ENCODE measurements at regions not wholly inside any gene's neighbourhood (a gene's known extent, or its start where the extent isn't known, plus 50 kb on each side); places are given as distances from the start of the nearest gene placed in this dataset.

DNA sequence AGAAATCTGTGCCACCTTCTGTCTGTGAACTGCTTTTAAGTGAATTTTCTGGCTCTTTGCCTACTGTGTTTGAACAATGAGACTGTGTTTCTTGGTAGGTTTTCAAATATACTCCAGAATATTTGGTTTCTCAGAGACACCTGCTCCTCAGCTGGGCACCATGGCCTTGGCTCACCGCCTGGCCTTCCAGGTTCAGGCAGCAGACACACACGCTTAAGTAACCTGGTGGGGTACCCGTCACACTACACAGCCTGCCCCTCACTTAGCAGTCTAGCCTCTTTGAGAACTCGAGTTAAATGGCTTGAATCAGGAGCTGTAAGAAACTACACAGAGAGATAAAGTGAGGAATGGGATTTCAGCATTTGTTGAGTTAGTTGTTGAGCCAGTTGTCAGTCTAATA lies 530.5 kb downstream of the MTRR start:
- no peak for DNase-seq

DNA sequence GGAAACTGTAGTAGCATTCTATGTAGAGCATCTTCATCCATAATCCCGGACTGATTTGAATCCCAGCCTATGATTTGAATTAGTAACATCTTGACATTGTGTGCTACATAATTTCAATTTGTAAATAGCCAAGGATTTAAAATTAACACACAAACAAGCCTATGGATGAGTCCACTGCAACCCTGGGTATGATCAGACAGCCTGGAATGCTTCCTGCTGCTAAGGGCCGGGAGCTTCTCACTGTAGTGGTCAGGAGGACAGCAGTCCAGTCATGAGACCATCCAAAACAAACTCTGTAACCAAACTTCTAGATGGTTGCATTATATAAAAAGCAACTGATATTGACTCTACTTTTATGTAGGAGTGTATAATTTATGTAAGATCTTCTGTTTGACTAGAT lies 539.3 kb downstream of the MTRR start:
- no peak for DNase-seq

DNA sequence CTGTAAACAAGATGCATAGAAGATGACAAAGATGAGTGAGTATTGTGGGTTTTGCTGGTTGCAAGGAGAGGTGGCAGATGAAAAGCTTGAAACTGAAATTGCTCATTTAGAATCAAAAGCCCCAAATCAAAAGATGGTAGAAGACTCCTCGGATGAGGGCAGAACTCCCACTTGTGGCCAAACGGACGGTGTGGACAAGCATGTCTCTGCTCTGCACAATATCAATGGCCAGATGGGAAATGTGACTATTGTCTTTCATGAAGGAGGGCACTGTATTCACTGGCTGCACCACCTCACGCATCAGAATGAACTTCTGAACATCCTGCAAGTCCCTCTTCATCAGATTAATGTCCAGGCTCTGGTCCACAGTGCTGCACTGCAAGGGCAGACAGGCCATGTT lies 541.7 kb downstream of the MTRR start:
- no peak for DNase-seq

DNA sequence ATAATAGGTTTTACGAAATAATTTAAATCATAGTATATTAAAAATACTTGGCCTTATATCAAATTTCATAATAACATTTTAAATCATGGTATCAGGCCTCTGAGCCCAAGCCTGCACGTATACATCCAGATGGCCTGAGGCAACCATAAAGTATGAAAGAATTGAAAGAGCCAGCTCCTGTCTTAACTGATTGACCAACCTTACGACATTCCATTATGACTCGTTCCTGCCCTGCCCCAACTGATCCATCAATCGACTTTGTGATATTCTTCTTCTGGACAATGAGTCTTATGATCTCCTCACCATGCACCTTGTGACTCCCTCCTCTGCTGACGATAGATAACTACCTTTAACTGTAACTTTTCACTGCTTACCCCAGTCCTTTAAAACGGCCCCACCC lies 545.0 kb downstream of the MTRR start:
- DNase-seq = no peak

DNA sequence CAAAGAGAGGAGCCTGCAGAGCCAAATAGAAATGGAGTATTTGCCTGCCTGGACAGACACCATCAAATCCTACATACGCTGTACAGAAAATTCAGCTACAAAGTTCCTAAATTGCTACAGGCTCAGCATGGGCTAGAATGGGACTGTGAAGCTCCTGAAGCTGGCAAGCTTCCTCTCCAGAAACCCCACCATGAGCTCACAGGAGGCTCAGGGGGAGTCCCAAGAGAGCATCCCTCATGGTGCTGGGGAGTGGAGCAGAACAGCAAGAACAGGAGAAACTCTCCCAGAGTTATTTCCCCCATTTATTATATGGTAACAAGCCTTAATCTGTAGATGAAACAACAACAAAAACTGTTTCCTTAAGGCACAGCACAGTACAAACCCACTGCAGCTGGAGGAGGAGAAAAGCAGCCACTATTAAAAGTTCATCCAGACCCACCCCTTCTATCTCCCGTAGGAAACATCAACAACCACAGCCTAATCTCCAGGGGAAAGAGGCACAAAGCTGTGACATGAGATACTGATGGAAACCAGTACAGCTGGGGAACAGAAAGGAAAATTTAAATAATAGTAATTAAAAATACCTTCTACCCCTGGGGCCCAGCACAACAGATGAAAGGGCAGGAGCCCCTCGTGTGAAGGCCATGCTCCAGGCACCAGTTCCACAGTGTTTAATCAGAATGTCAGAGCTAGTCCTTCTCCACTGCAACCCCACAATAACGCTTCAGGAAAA lies 548.5 kb downstream of the MTRR start:
- no peak for DNase-seq

DNA sequence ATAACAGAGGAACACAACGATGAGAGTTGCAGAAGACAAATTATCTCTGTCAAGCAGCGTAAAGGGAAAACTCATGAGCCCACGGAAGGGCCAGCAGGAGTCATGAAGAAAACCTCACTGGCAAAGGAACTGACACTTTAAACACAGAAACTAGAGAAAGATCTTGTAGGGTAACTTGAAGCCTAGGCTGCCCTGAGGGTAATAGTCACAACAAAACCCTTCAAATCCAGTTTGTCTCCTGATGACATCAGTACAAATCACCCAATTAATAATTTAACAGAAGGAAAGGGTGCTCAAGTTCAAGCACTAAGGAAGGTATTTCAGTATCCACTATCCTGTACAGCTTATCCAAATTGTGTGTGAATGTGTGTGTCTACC lies 549.1 kb downstream of the MTRR start:
- no peak for DNase-seq

DNA sequence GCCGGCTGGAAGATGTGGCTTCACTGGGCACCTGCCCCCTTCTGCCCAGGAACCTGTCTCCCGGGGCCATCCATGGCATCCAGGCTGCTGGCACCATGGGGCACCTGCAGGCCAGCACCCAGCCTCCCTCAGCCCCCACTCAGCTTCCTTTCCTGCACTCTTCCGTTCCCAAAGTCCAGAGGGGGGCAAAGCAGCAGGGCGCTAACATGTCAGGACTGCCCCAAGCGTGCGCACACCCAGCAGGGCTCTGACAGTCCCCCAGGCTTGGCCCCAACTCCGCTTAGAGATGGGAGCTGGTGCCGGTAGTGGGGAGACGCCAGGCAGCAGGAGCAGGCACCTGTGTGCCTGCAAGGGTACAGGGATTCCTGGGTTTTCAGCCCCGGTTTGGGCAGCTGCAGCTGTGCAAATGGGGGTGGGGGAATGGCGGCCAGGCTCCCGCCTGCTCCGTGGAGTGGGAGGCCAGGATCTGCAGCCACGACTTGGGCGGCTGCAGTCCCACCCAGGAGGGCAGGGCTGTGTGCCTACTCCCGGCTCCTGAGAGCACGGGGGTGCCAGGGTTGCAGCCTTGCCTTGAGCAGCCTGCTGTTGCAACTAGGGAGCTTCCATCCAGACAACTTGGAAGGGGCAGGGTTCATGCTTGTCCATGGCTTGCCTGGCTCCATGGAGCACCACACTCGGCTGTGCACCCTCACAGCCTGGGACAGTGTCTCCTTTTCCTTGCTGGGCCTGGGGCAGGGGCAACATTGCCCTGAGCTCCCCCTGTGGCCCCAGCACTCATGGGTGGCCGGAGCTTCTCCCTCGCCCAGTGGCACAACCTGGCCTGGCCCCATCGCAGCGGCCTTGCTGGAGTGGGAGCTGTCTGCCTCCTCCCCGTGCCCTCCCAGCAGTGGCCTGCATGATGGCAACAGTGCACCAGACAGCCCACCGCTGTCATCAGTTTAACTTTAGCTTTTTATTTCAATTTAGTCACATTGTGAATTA lies 561.1 kb downstream of the MTRR start:
- no peak for DNase-seq

DNA sequence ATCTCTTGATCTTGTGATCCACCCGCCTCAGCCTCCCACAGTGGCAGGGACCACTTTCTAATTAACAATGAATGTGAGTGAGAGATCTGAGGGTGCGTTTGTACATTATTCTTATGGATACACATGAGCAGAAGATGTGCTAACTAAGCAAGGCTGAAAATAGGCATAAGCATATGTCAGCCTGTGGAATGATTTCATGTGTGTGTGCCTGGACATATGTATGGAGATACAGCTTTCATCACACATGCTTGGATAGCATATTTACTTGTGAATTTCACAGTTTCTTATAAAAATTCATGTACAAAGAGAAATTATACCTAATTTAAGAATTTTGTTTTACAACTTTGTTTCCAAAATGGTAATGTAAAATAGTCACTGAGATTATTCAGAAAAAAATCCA lies 565.6 kb downstream of the MTRR start:
- no peak for DNase-seq

DNA sequence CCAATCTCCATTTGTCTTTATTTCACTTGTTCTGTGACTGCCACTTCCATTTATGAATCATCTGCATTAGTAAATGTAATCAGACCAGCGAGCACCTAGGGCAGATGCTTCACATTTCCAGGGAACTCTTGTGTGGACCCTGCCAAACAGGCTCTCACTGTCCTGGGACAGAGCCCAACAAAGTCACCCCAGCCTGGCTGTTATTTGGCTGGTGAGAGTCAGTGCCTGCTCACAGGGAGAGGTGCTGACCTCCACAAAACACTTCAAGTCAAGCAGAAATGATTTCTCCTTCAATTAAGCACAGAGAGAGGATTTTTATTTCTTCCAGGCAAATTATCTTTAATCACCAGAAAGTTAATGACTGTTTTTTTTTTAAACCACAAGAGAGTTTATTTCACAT lies 568.0 kb downstream of the MTRR start:
- no peak for DNase-seq

DNA sequence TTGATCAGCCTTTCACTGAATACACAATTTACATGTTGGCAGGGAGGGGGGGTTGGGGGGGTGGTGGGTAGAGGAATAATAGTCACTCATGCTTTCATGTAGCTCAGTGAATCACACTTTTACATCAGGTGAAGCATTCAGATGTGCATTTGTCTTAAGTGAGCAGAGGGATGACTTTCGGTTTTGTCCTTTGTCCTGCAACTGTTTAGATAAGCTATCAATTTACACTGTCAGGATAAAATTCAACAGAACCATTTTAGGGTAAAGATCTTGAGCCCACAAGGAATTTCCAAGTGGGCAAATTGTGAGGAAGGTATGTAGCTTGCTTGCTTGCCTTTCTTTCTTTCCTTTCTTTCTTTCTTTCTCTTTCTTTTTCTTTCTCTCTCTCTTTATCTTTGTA lies 576.2 kb downstream of the MTRR start:
- DNase-seq = no peak

DNA sequence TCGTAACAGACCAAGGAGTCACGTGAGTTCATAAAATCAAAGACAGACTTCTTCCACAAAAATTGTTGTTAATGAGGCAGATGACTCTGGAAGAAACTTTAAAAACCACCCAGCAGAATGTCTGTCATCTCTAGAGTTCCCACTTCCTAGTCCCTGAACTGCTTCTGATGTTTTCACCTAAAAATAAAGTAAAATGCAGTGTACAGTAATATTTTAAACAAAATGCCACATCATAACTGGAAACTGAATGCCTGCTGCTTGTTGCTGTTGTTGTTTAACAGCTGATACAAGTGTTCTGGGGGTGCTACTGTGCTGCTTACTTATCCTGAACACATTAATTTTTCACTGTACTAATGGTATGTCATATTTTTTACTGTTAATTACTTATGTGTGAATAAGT lies 577.2 kb downstream of the MTRR start:
- no peak for DNase-seq

DNA sequence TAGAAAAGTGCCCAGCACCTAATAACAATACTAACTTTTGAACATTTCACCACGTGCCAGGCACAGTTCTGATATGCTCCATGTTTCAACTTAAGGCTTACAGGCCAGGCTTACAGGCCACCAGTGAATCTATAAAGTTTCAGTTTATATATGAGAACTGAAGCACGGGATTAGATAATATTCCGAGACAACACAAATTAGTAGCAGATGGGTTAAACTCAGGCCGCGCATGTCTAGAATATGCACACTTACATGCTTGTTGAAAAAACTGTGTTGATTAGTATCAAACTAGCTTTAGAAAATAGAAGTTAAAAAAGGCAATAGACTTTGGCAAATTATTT lies 587.9 kb downstream of the MTRR start:
- no peak for DNase-seq

DNA sequence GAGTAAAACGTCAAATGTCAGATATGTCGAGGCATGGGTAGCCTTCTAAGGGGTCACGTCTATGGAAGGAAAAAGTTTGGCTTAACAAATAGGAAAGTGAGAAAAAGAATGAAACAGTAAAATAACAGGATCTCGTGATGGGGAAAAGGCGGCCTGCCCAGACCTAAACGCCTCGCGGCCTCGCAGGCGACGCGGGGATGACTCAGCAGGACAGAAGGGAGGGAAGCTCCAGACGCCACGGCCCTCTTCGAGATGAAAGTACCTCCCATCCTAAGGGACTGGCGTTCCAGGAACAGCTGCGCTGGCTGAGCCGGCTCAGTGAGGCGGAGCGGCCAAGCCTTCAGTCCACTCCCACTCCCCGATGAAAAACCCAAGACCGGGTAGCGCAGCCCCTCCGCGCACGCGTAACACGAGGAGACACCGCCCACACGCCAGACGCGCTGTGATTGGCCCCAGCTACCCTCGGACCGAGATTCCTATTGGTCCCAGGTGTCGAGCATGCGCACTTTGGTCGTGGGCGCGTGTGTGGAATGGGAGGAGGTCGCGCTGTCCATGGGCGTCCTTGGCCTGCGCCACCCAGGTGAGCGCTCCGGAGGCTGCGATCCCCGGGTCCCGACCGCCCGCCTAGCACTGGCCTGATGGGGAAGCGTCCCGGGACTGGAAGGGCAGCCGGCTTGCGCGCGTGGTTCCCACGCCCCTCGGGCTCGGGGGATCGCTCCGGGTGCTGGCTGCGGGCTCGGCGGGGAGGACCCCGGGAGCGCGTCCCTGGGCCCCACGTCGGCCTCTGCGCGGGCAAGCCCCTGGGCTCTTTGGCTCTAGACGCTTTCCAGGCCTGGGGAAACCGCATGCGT lies 588.5 kb downstream of the MTRR start:
- DNase-seq = peak; percentile 99

DNA sequence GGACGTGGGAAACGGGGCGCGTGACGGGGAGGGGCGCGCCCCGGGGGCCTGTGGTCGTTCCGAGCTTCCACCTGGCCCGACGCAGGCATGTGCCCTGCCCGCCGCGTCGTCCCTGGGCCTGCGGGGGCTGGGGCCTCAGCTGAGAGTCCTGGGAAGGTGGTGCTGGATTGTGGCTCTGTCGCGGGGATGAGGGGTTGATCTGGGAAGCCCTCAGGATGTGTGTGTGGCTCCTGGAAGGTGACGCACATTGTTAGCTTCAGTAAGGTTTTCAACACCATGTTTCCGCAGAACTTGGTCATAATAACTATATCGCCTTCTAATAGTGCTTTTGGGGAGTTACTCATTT lies 589.1 kb downstream of the MTRR start:
- no peak for DNase-seq

DNA sequence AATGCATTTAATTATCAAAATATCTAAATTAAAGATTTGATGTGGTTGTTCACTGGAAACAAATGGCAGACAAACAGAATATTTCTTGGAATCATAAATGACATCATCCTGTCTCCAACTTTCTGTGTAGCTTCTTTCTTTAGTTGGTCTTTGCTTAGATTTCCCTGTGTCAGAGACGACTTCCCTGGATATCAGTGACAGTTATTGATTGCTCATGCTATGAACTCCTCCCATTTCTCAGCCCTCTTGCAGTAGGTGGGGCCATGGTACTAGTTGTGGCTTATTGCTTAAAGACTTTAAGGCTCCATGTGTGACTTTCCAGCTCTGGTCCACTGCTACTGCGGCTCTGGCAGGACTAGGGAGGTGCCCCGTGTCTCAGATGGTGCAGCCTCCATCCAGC lies 592.6 kb downstream of the MTRR start:
- DNase-seq = no peak

DNA sequence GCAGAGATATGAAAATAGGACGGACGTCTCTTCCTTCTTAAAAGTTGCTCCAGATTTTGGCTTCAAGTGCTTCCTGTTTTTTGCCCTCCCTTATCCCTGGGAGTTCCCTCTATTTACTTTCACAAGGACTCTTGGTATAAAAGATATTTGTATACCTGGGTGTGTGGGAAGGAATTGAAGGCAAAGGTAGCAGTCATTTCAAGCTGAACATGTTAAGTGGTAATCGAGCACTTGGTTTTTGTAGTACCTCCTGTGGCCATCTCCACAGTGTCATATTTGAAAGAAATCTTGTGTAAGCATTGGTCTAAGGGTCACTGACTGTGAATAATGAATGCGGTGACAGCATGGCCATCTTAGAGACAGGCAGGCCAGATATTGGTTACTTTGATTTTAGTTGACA lies 593.6 kb downstream of the MTRR start:
- no peak for DNase-seq

DNA sequence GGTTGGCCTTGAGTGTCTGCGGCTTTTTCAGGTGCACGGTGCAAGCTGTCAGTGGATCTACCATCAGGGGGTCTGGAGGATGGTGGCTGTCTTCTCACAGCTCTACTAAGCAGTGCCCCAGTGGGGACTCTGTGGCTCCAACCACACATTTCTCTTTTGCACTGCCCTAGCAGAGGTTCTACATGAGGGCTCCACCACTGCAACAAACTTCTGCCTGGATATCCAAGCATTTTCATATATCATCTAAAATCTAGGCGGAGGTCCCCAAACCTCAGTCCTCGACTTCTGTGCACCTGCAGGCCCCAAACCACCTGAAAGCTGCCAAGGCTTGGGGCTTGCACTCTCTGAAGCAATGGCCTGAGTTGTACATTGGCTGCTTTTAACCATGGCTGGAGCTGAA lies 601.5 kb downstream of the MTRR start:
- no peak for DNase-seq

DNA sequence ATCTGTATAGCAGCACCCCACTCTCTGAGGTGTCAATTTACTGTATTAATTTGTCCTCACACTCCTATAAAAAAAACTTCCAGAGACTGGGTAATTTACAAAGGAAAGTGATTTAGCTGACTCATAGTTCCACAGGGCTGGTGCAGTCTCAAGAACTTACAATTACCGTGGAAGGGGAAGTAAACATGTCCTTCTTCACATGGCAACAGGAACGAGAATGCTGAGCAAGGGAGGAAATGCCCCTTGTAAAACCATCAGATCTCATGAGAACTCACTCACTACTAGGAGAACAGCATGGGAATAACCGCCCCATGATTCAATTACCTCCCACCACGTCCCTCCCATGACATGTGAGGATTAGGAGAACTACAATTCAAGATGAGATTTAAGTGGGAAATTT lies 602.6 kb downstream of the MTRR start:
- DNase-seq = no peak

DNA sequence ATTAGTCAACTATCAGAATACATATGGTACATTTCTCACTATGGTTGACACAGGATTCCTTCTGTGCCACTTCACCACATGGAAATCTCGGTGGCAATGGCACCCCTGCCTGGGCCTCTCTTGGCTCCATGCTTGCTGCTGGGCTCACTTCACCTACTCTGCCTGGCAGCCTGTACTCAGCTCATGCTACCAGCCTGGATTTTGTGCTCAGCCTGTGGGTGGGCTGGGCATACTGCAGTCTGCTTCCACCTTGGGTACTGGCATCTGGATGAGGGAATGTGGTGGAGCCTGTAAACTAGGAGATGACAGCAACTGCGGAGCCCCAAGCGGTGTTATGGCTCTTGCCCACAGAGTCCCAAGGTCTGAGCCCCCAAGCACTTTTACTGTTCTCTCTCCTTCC lies 604.1 kb downstream of the MTRR start:
- no peak for DNase-seq

DNA sequence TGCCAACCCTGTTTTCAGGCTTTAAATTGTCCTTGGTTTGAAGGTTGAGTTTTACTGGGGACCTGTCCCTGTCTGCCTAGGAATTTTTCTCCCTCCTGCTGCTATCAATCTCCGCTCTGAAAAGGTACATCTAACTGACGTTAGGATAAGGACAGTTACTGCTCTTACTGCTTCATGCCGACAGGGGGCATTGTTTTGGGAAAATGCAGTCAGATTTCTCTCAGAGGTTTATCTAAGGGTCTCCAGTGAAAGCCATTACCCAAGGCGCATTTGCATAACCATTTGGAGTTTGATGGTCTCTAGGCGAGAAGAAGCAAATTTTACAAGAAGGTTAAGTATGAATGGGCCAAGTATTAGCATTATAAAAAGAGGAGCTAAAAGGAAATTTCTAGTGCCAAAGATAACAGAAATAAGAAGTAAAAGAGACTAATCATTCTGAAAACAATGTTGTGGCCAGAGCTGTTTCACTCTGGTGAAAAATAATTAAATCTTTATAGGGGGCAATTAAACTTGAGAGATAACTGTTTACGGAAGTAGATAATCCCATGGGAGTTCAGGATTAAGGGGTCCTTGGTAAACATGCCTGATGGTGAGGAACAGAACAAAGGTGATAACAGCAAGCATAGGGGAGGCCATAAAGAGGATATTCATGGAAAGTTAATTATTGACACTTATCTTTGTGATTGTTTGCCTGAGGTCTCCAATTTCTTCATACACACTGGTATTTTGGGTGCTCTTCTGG lies 605.0 kb downstream of the MTRR start:
- no peak for DNase-seq

DNA sequence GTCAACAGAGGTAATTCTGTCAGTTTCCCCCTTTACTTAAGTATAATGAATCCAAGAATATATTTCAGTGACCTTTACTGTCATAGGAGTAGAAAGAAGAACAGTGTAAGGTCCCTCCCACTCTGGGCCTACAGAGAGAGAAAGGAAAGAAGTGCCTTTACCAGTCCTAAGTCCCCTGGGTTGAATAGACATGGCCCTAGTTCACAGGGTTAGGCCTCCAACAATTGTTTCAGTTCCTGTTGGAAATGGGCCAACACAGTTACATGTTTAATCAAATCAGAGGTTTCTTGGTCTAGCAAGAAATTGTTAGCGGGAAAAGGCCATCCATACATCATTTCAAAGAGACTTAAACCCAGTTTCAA lies 605.6 kb downstream of the MTRR start:
- no peak for DNase-seq

DNA sequence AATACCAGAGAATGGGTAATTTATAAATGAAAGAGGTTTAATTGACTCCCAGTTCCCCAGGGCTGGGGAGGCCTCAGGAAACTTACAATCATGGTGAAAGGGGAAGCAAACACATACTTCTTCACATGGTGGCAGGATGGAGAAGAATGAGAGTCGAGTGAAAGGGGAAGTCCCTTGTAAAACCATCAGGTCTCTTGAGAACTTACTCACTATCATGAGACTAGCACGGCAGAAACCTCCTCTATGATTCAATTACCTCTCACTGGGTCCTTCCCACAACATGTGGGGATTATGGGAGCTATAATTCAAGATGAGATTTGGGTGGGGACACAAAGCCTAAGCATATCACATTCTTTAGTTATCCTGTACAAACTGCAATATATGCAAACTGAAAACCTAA lies 609.4 kb downstream of the MTRR start:
- no peak for DNase-seq

DNA sequence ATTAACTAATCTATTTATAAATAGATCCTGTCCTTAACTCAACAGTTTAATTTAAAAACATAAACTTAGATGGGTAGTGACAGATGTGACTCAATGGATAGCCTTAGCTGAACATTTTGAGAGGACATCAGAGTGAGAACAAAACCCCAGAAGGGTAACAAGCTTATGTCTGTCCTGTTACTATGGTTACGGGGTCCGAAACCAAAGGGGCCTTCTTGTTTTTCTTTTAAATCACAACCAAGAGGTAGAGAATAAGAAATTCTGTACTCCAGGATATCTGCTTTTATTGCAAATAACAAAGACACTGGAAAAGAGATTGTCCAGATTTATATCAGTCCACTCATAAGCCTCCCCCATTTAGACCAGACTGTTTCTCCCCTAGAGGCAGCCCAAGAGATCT lies 612.1 kb downstream of the MTRR start:
- no peak for DNase-seq
